GM18858 (cell line): ENCODE measurements at regions not wholly inside any gene's neighbourhood (a gene's known extent, or its start where the extent isn't known, plus 50 kb on each side); places are given as distances from the start of the nearest gene placed in this dataset.

Experiments used
- ATAC-seq: cut with Tn5 transposase; IDR thresholded peaks from one replicate; pipeline ENCODE4 v1.9.1; 2021; ENCODE audit not compliant: unreplicated experiment

GRCh38 chr4:120434756-120435155, 368.1 kb upstream of the MAD2L1 start:
- ATAC-seq = no peak

GRCh38 chr4:120432301-120432860, 365.7 kb upstream of the MAD2L1 start:
- no peak for ATAC-seq

- no peak for ATAC-seq
These were observed 364.5 kb upstream of the MAD2L1 start for GRCh38 chr4:120431180-120431579.

- ATAC-seq = no peak
These were observed 351.5 kb upstream of the MAD2L1 start for GRCh38 chr4:120418146-120418545.

- no peak for ATAC-seq
These were observed 349.2 kb upstream of the MAD2L1 start for GRCh38 chr4:120415896-120416295.

GRCh38 chr4:120406960-120407359, 340.3 kb upstream of the MAD2L1 start:
- ATAC-seq = no peak

GRCh38 chr4:120403296-120403695, 336.6 kb upstream of the MAD2L1 start:
- ATAC-seq = no peak

GRCh38 chr4:120400441-120400840, 333.8 kb upstream of the MAD2L1 start:
- ATAC-seq = no peak

- ATAC-seq = no peak
These were observed 333.2 kb upstream of the MAD2L1 start for GRCh38 chr4:120399826-120400225.

GRCh38 chr4:120395746-120396145, 329.1 kb upstream of the MAD2L1 start:
- ATAC-seq = no peak

- ATAC-seq = no peak
These were observed 289.2 kb upstream of the MAD2L1 start for GRCh38 chr4:120355881-120356280.

- ATAC-seq = no peak
These were observed 287.7 kb upstream of the MAD2L1 start for GRCh38 chr4:120354381-120354780.

- no peak for ATAC-seq
These were observed 286.6 kb upstream of the MAD2L1 start for GRCh38 chr4:120353235-120353634.

- ATAC-seq = no peak
These were observed 286.1 kb upstream of the MAD2L1 start for GRCh38 chr4:120352739-120353138.

- ATAC-seq = no peak
These were observed 282.3 kb upstream of the MAD2L1 start for GRCh38 chr4:120348948-120349347.

- ATAC-seq = no peak
These were observed 281.9 kb upstream of the MAD2L1 start for GRCh38 chr4:120348521-120348920.

GRCh38 chr4:120331486-120332370, 265.1 kb upstream of the MAD2L1 start:
- ATAC-seq = no peak

- no peak for ATAC-seq
These were observed 262.7 kb upstream of the MAD2L1 start for GRCh38 chr4:120329386-120329785.

GRCh38 chr4:120327276-120327675, 260.6 kb upstream of the MAD2L1 start:
- no peak for ATAC-seq

- ATAC-seq = no peak
These were observed 252.6 kb upstream of the MAD2L1 start for GRCh38 chr4:120319046-120319767.

GRCh38 chr4:120318196-120318846, 251.7 kb upstream of the MAD2L1 start:
- no peak for ATAC-seq
